Right lobe of liver (tissue), 6 donors: ENCODE measurements at regions not wholly inside any gene's neighbourhood (a gene's known extent, or its start where the extent isn't known, plus 50 kb on each side); places are given as distances from the start of the nearest gene placed in this dataset.

Experiments
- ATAC-seq, 4 donors: fragments of 200-7000 bp; cut with Tn5 transposase; one replicate each; pipeline ENCODE4 v1.9.1; 2020; ENCODE audit warnings: mild to moderate bottlenecking in 4 of 4, moderate library complexity in 4 of 4
- DNase-seq, 3 donors: peaks; one replicate each; pipeline ENCODE4 v3.0.0-alpha.2; 2020
- H3K27ac ChIP-seq, 3 donors: fragments of 200-600 bp; one replicate each; pipeline ENCODE4 v1.8.0; 2022
- H3K27me3 ChIP-seq, 2 donors: fragments of 200-600 bp; one replicate each; pipeline ENCODE4 v1.8.0; 2022
- H3K36me3 ChIP-seq, 4 donors: fragments of 200-600 bp; sonication (generic) in 1 of 4; one replicate each; pipeline versions ENCODE4 v1.5.1 to v1.8.0; 2017 to 2022; ENCODE audit warnings: control low read depth in 1 of 4
- H3K4me1 ChIP-seq, 4 donors: fragments of 200-600 bp; sonication (generic) in 1 of 4; one replicate each; pipeline versions ENCODE4 v1.5.1 to v1.8.0; 2017 to 2022; ENCODE audit warnings: control low read depth in 1 of 4
- H3K4me3 ChIP-seq, 3 donors: fragments of 200-600 bp; one replicate each; pipeline ENCODE4 v1.8.0; 2022
- H3K9me3 ChIP-seq, 4 donors: fragments of 200-600 bp; sonication (generic) in 1 of 4; one replicate each; pipeline versions ENCODE4 v1.5.1 to v1.8.0; 2017 to 2022; ENCODE audit warnings: control low read depth in 1 of 4
- CTCF ChIP-seq, 4 donors: fragments of 200-600 bp in 3 of 4; fragments of 450-650 bp in 1 of 4; IDR thresholded peaks; one replicate each; pipeline versions ENCODE4 v1.5.1 to v1.8.0; 2016 to 2022; ENCODE audit warnings: antibody characterized with exemption in 4 of 4, mild to moderate bottlenecking in 2 of 4
- POLR2A ChIP-seq: fragments of 450-650 bp; IDR thresholded peaks from one replicate; pipeline ENCODE4 v1.6.1; 2017; ENCODE audit warnings: antibody characterized with exemption, mild to moderate bottlenecking
- WGBS: methylation state at CpG from one replicate; pipeline ENCODE4 v1.1.6; 2018; ENCODE audit warnings: low coverage, low lambda C conversion rate; ENCODE audit not compliant: insufficient coverage; ENCODE audit errors: missing lambda C conversion rate; 5-methylcytosine and 5-hydroxymethylcytosine counted together
- intact Hi-C, 2 donors: fragments of 100-400 bp; cut with DNase I; formaldehyde crosslinking; loops; one replicate each; pipeline versions ENCODE4 v1.11.2 to v1.14.1; 2022
- donor health status: DM: no; HTN: yes; CAD: no.
- donor health status: DM: no; HTN: no; CAD: no.
- donor health status: DM: no; HTN: no; CAD: no.
- donor health status: DM: no; HTN: yes; CAD: no.
- donor health status: DM: no; HTN: yes; CAD: no.

- Histone ChIP-seq H3K4me3 (no peak overlapping the region), H3K27ac (no peak overlapping the region), H3K9me3 (no peaks in the 10 kb centered on the region), H3K36me3 (no peaks in the 10 kb centered on the region), H3K4me1 (no peaks in the 10 kb centered on the region), H3K27me3 (no peaks in the 10 kb centered on the region)
- no peak for DNase-seq
- TF ChIP-seq CTCF (IDR thresholded peaks at IDR 0.05) (no peak), POLR2A (no peak)
- intact Hi-C loops, result no loop called here
- no peak for ATAC-seq
- whole genome bisulfite sequencing, result 87% methylated on average over 4 of the region's 4 CpGs
Observed at GRCh38 chr11:28480406-28480805, 372.2 kb downstream of the METTL15 start.

- no peak overlapping the region for H3K27ac ChIP-seq
- DNase-seq, result no peak
- no peak for TF ChIP-seq POLR2A
- no peak for TF ChIP-seq CTCF (IDR thresholded peaks at IDR 0.05)
- H3K4me1 ChIP-seq, result no peaks in the 10 kb centered on the region
- H3K4me3 ChIP-seq, result no peak overlapping the region
- 80% methylated on average over 5 of the region's 5 CpGs for WGBS
- no peak for ATAC-seq
- H3K36me3 ChIP-seq, result no peaks in the 10 kb centered on the region
- no peaks in the 10 kb centered on the region for H3K27me3 ChIP-seq
- H3K9me3 ChIP-seq, result no peaks in the 10 kb centered on the region
- intact Hi-C loops, result no loop called here
Observed at GRCh38 chr11:28476864-28477263, 368.7 kb downstream of the METTL15 start.

- TF ChIP-seq POLR2A (no peak), CTCF (IDR thresholded peaks at IDR 0.05) (no peak)
- no peak overlapping the region for H3K4me3 ChIP-seq
- intact Hi-C loops, result no loop called here
- H3K27ac ChIP-seq, result no peak overlapping the region
- no peaks in the 10 kb centered on the region for H3K9me3 ChIP-seq
- WGBS, result 40% methylated on average over 3 of the region's 3 CpGs
- H3K36me3 ChIP-seq, result no peaks in the 10 kb centered on the region
- no peaks in the 10 kb centered on the region for H3K27me3 ChIP-seq
- ATAC-seq (no peak), DNase-seq (no peak)
- no peaks in the 10 kb centered on the region for H3K4me1 ChIP-seq
Observed at GRCh38 chr11:28476049-28476448, 367.9 kb downstream of the METTL15 start.

GRCh38 chr11:28472904-28473303 is 364.7 kb downstream of the METTL15 start:
- no peak for ATAC-seq

More at GRCh38 chr11:28472904-28473303, 364.7 kb downstream of the METTL15 start:
- intact Hi-C loops, result no loop called here
- no peak overlapping the region for H3K27ac ChIP-seq
- H3K4me1 ChIP-seq, result no peaks in the 10 kb centered on the region
- H3K36me3 ChIP-seq, result no peaks in the 10 kb centered on the region
- no peak overlapping the region for H3K4me3 ChIP-seq
- no peaks in the 10 kb centered on the region for H3K27me3 ChIP-seq
- H3K9me3 ChIP-seq, result no peaks in the 10 kb centered on the region
- TF ChIP-seq CTCF (IDR thresholded peaks at IDR 0.05) (no peak), POLR2A (no peak)
- no peak for DNase-seq
